SU-DHL-6 (cell line): ENCODE measurements at regions not wholly inside any gene's neighbourhood (a gene's known extent, or its start where the extent isn't known, plus 50 kb on each side); places are given as distances from the start of the nearest gene placed in this dataset.

Experiments
- CTCF ChIP-seq: fragments of 200-600 bp; sonication (generic); IDR thresholded peaks from one replicate; pipeline ENCODE4 v1.5.1; 2017; ENCODE audit warnings: antibody characterized with exemption, mild to moderate bottlenecking, low read length, moderate library complexity; ENCODE audit not compliant: insufficient read depth, poor library complexity, severe bottlenecking
- EZH2phosphoT487 ChIP-seq: fragments of 200-600 bp; sonication (generic), shearing (Covaris generic); conservative IDR thresholded peaks from 2 replicates; pipeline ENCODE4 v1.6.1; 2018; ENCODE audit warnings: mild to moderate bottlenecking, antibody characterized with exemption, low read length, moderate library complexity, mixed read lengths

GRCh38 chr21:16536643-16537434 is 807.1 kb downstream of the USP25 start:
- no peak for TF ChIP-seq CTCF
- TF ChIP-seq EZH2phosphoT487, result no peak
